WTC11 (cell line): ENCODE measurements at regions not wholly inside any gene's neighbourhood (a gene's known extent, or its start where the extent isn't known, plus 50 kb on each side); places are given as distances from the start of the nearest gene placed in this dataset.

Experiments used
- ATAC-seq: fragments of 200-7000 bp; cut with Tn5 transposase; 2 replicates; pipeline ENCODE4 v1.10.0; 2021; ENCODE audit warnings: mild to moderate bottlenecking, moderate library complexity
- CTCF ChIA-PET: fragments of 300-600 bp; sonication (Branson Sonifier 250); formaldehyde crosslinking; loops from one replicate; lab custom pipeline; 2021; ENCODE audit warnings: antibody characterized with exemption; lab: Charles Lee
- POLR2A ChIA-PET: fragments of 350-600 bp; sonication (Branson Sonifier 250); formaldehyde crosslinking; loops from one replicate; lab custom pipeline; 2021; ENCODE audit warnings: antibody characterized with exemption; lab: Charles Lee
- DNase-seq: peaks from one replicate; pipeline ENCODE4 v3.0.0; 2021; ENCODE audit warnings: low spot score
- H3K27ac Mint-ChIP-seq: 2 replicates; pipeline ENCODE4 v1.8.0; 2021; ENCODE audit warnings: mixed read lengths
- H3K27me3 Mint-ChIP-seq: 2 replicates; pipeline ENCODE4 v1.8.0; 2021; ENCODE audit warnings: low read depth, mild to moderate bottlenecking, moderate library complexity, mixed read lengths
- H3K36me3 Mint-ChIP-seq: 2 replicates; pipeline ENCODE4 v1.8.0; 2021; ENCODE audit warnings: mixed read lengths
- H3K4me1 Mint-ChIP-seq: 2 replicates; pipeline ENCODE4 v1.8.0; 2022; ENCODE audit warnings: mixed read lengths
- H3K4me3 Mint-ChIP-seq: 2 replicates; pipeline ENCODE4 v1.8.0; 2021; ENCODE audit warnings: mild to moderate bottlenecking, moderate library complexity, mixed read lengths
- H3K9me3 Mint-ChIP-seq: 2 replicates; pipeline ENCODE4 v1.8.0; 2021; ENCODE audit warnings: mixed read lengths
- AFF4 ChIP-seq: sonication (generic); formaldehyde crosslinking; IDR thresholded peaks from 2 replicates; pipeline ENCODE4 v1.8.1; 2023; ENCODE audit warnings: mild to moderate bottlenecking, missing genetic modification reagents, borderline replicate concordance
- E2F1 ChIP-seq: sonication (generic); formaldehyde crosslinking; IDR thresholded peaks from 2 replicates; pipeline ENCODE4 v1.8.0; 2022; ENCODE audit warnings: mild to moderate bottlenecking, missing genetic modification reagents
- EMX1 ChIP-seq: fragments of 250-450 bp; sonication (Bioruptor Pico); IDR thresholded peaks from 2 replicates; pipeline ENCODE4 v1.8.0; 2021; ENCODE audit warnings: mild to moderate bottlenecking
- ETV6 ChIP-seq: sonication (generic); formaldehyde crosslinking; IDR thresholded peaks from 2 replicates; pipeline ENCODE4 v1.8.1; 2022; ENCODE audit warnings: mild to moderate bottlenecking, missing genetic modification reagents
- GTF2I ChIP-seq: fragments of 250-450 bp; sonication (Bioruptor Pico); conservative IDR thresholded peaks from 2 replicates; pipeline ENCODE4 v1.4.0; 2021; ENCODE audit warnings: mild to moderate bottlenecking
- JUN ChIP-seq: sonication (generic); formaldehyde crosslinking; IDR thresholded peaks from 2 replicates; pipeline ENCODE4 v1.8.0; 2023; ENCODE audit warnings: mild to moderate bottlenecking, missing genetic modification reagents
- MAX ChIP-seq: sonication (generic); formaldehyde crosslinking; IDR thresholded peaks from 2 replicates; pipeline ENCODE4 v1.8.0; 2022; ENCODE audit warnings: mild to moderate bottlenecking, missing genetic modification reagents
- NFYB ChIP-seq: sonication (generic); formaldehyde crosslinking; conservative IDR thresholded peaks from 2 replicates; pipeline ENCODE4 v1.8.0; 2022; ENCODE audit warnings: low read depth, missing genetic modification reagents
- NR3C1 ChIP-seq: sonication (generic); formaldehyde crosslinking; conservative IDR thresholded peaks from 2 replicates; pipeline ENCODE4 v1.8.1; 2023; ENCODE audit warnings: low read depth, mild to moderate bottlenecking, missing genetic modification reagents
- RELA ChIP-seq: sonication (generic); formaldehyde crosslinking; IDR thresholded peaks from 2 replicates; pipeline ENCODE4 v1.8.1; 2022; ENCODE audit warnings: missing genetic modification reagents, mild to moderate bottlenecking, borderline replicate concordance
- SMAD3 ChIP-seq: sonication (generic); formaldehyde crosslinking; IDR thresholded peaks from 2 replicates; pipeline ENCODE4 v1.8.0; 2022; ENCODE audit warnings: missing genetic modification reagents, mild to moderate bottlenecking, borderline replicate concordance
- SMAD4 ChIP-seq: sonication (generic); formaldehyde crosslinking; IDR thresholded peaks from 2 replicates; pipeline ENCODE4 v1.8.0; 2022; ENCODE audit warnings: mild to moderate bottlenecking, missing genetic modification reagents
- TCF7 ChIP-seq: sonication (generic); formaldehyde crosslinking; IDR thresholded peaks from 2 replicates; pipeline ENCODE4 v1.8.0; 2022; ENCODE audit warnings: mild to moderate bottlenecking, low read depth, missing genetic modification reagents, moderate library complexity
- TP53 ChIP-seq: sonication (generic); formaldehyde crosslinking; IDR thresholded peaks from 2 replicates; pipeline ENCODE4 v1.8.1; 2023; ENCODE audit warnings: mild to moderate bottlenecking, missing genetic modification reagents
- USF2 ChIP-seq: sonication (generic); formaldehyde crosslinking; IDR thresholded peaks from 2 replicates; pipeline ENCODE4 v1.8.1; 2023; ENCODE audit warnings: mild to moderate bottlenecking, missing genetic modification reagents, moderate library complexity
- ZBTB21 ChIP-seq: sonication (generic); formaldehyde crosslinking; IDR thresholded peaks from 2 replicates; pipeline ENCODE4 v1.8.1; 2023; ENCODE audit warnings: mild to moderate bottlenecking, missing genetic modification reagents, borderline replicate concordance
- ZNF416 ChIP-seq: fragments of 250-450 bp; sonication (Bioruptor Pico); IDR thresholded peaks from 2 replicates; pipeline ENCODE4 v1.9.0; 2021; ENCODE audit warnings: mild to moderate bottlenecking, inconsistent platforms
- ZNF512 ChIP-seq: sonication (generic); formaldehyde crosslinking; IDR thresholded peaks from 2 replicates; pipeline ENCODE4 v1.8.1; 2022; ENCODE audit warnings: missing genetic modification reagents, borderline replicate concordance
- ZNF532 ChIP-seq: fragments of 250-450 bp; sonication (Bioruptor Pico); IDR thresholded peaks from 2 replicates; pipeline ENCODE4 v1.9.0; 2021; ENCODE audit warnings: mild to moderate bottlenecking, borderline replicate concordance

GRCh38 chr18:76258209-76258608 lies 236.8 kb downstream of the ZNF516 start:
- ATAC-seq (no peak), DNase-seq (no peak)
- CTCF ChIA-PET: interaction anchor here (0.6 to 2.5 kb wide), 9 partner anchors 16 to 374 kb away, joined by 3 to 13 read pairs (median 5); no protein-coding TSS in a partner anchor
- Mint-ChIP-seq H3K27me3 (no peaks in the 10 kb centered on the region), H3K4me1 (peaks cover 52% of the 10 kb centered on the region), H3K4me3 (no peak overlapping the region), H3K9me3 (no peaks in the 10 kb centered on the region), H3K36me3 (no peaks in the 10 kb centered on the region), H3K27ac (no peak overlapping the region)
- POLR2A ChIA-PET: no interaction called here
- TF ChIP-seq AFF4: no peak
- no peak for TF ChIP-seq E2F1
- no peak for TF ChIP-seq ZBTB21 (CRISPR knock-in tag)
- no peak for TF ChIP-seq ZNF416
- no peak for TF ChIP-seq EMX1
- no peak for TF ChIP-seq NFYB

- Mint-ChIP-seq H3K4me1 (peaks cover 28% of the 10 kb centered on the region), H3K27ac (no peak overlapping the region), H3K9me3 (no peaks in the 10 kb centered on the region), H3K4me3 (no peak overlapping the region), H3K27me3 (no peaks in the 10 kb centered on the region), H3K36me3 (no peaks in the 10 kb centered on the region)
- POLR2A ChIA-PET: no interaction called here
- CTCF ChIA-PET: no interaction called here
- DNase-seq (no peak), ATAC-seq (no peak)
- TF ChIP-seq RELA (CRISPR knock-in tag) (no peak), ZNF512 (CRISPR knock-in tag) (no peak), TCF7 (CRISPR knock-in tag) (no peak), ETV6 (CRISPR knock-in tag) (no peak), ZNF532 (CRISPR knock-in tag) (no peak), MAX (CRISPR knock-in tag) (no peak), SMAD3 (no peak), USF2 (CRISPR knock-in tag) (no peak), NR3C1 (CRISPR knock-in tag) (no peak), TP53 (no peak), SMAD4 (CRISPR knock-in tag) (no peak), GTF2I (no peak), JUN (no peak)
Observed at GRCh38 chr18:76255070-76255683, 239.9 kb downstream of the ZNF516 start.
